DND-41 (cell line): ENCODE measurements at regions not wholly inside any gene's neighbourhood (a gene's known extent, or its start where the extent isn't known, plus 50 kb on each side); places are given as distances from the start of the nearest gene placed in this dataset.

Source experiments
- ATAC-seq: fragments of 200-7000 bp; cut with Tn5 transposase; 3 replicates; pipeline ENCODE4 v1.9.1; 2021; ENCODE audit warnings: low read depth; ENCODE audit not compliant: insufficient read depth
- DNase-seq: peaks from one replicate; pipeline ENCODE4 v3.0.0-alpha.2; 2020
- H2AFZ ChIP-seq: 2 replicates; pipeline ENCODE4 v1.6.0; 2012; ENCODE audit warnings: low read depth, low read length
- H3K27ac ChIP-seq: 2 replicates; pipeline ENCODE4 v1.5.1; 2012; ENCODE audit warnings: low read length, inconsistent platforms
- H3K27me3 ChIP-seq: fragments of 200-600 bp; sonication (generic); 2 replicates; pipeline ENCODE4 v1.6.0; 2012; ENCODE audit warnings: low read length, mild to moderate bottlenecking, inconsistent platforms; ENCODE audit not compliant: insufficient read depth, poor library complexity
- H3K36me3 ChIP-seq: 2 replicates; pipeline ENCODE4 v1.5.1; 2012; ENCODE audit warnings: low read length, inconsistent platforms; ENCODE audit not compliant: insufficient read depth
- H3K4me1 ChIP-seq: 2 replicates; pipeline ENCODE4 v1.5.1; 2012; ENCODE audit warnings: mild to moderate bottlenecking, low read length; ENCODE audit not compliant: insufficient read depth
- H3K4me2 ChIP-seq: 2 replicates; pipeline ENCODE4 v1.6.0; 2012; ENCODE audit warnings: mild to moderate bottlenecking, moderate library complexity, low read length, inconsistent platforms; ENCODE audit not compliant: insufficient read depth
- H3K4me3 ChIP-seq, 2 experiments: fragments of 200-600 bp in 1 of 2; shearing (Covaris generic) in 1 of 2; 2 replicates each; pipeline ENCODE4 v1.5.1; 2012 to 2016; ENCODE audit warnings: inconsistent platforms in 2 of 2, low read length in 2 of 2, mild to moderate bottlenecking in 2 of 2, low read depth in 1 of 2, moderate library complexity in 1 of 2
- H3K79me2 ChIP-seq: 2 replicates; pipeline ENCODE4 v1.6.0; 2012; ENCODE audit warnings: low read length, inconsistent platforms; ENCODE audit not compliant: insufficient read depth
- H3K9ac ChIP-seq: 2 replicates; pipeline ENCODE4 v1.6.0; 2012; ENCODE audit warnings: low read depth, mild to moderate bottlenecking, inconsistent platforms, low read length, moderate library complexity
- H3K9me3 ChIP-seq: 2 replicates; pipeline ENCODE4 v1.5.1; 2012; ENCODE audit warnings: low read length, moderate library complexity, mild to moderate bottlenecking, inconsistent platforms; ENCODE audit not compliant: insufficient read depth, severe bottlenecking
- H4K20me1 ChIP-seq: 2 replicates; pipeline ENCODE4 v1.6.0; 2012; ENCODE audit warnings: low read length; ENCODE audit not compliant: insufficient read depth
- EZH2 ChIP-seq: IDR thresholded peaks from 3 replicates; pipeline ENCODE4 v1.6.1; 2012; ENCODE audit warnings: borderline replicate concordance, low read depth, mild to moderate bottlenecking, moderate library complexity, low read length, inconsistent platforms; ENCODE audit not compliant: severe bottlenecking
- TF ChIP-seq, protein P1 (sequence below): IDR thresholded peaks from 2 replicates; pipeline ENCODE4 v1.5.1; 2012; ENCODE audit warnings: borderline replicate concordance, low read length, moderate library complexity, mild to moderate bottlenecking; ENCODE audit not compliant: poor library complexity, severe bottlenecking; ENCODE audit errors: extremely low read depth

DNA sequence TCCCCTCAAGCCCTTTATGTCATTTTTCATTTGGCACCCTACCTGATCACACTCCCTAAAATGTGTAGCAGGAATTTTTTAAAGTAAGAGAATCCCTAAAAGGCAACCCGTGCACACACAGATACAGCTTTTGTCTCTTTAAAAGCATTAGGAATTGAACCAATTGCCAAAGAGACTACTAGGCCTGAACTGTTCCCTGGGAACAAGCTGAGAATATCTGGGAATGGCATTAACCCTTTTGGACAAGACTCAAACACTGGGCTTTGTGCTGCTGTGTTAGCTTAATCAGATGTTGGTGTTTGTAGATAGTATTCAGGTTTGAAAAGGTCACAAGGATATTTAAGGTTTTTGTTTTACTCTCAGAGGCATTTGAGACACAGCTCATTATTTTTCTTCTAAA, 414.4 kb upstream of the PDZRN3 start:
- H2AFZ ChIP-seq, result no peak overlapping the region
- no peak for DNase-seq
- no peaks in the 10 kb centered on the region for H3K4me1 ChIP-seq
- H3K79me2 ChIP-seq, result no peaks in the 10 kb centered on the region
- H3K27me3 ChIP-seq, result no peaks in the 10 kb centered on the region
- no peak for TF ChIP-seq EZH2
- TF ChIP-seq, protein P1, sequence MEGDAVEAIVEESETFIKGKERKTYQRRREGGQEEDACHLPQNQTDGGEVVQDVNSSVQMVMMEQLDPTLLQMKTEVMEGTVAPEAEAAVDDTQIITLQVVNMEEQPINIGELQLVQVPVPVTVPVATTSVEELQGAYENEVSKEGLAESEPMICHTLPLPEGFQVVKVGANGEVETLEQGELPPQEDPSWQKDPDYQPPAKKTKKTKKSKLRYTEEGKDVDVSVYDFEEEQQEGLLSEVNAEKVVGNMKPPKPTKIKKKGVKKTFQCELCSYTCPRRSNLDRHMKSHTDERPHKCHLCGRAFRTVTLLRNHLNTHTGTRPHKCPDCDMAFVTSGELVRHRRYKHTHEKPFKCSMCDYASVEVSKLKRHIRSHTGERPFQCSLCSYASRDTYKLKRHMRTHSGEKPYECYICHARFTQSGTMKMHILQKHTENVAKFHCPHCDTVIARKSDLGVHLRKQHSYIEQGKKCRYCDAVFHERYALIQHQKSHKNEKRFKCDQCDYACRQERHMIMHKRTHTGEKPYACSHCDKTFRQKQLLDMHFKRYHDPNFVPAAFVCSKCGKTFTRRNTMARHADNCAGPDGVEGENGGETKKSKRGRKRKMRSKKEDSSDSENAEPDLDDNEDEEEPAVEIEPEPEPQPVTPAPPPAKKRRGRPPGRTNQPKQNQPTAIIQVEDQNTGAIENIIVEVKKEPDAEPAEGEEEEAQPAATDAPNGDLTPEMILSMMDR, result no peak
- no peaks in the 10 kb centered on the region for H3K9me3 ChIP-seq
- H3K4me3 ChIP-seq, result no peak overlapping the region
- no peak overlapping the region for H3K27ac ChIP-seq
- no peak overlapping the region for H3K9ac ChIP-seq
- H3K4me2 ChIP-seq, result no peak overlapping the region
- H3K36me3 ChIP-seq, result no peaks in the 10 kb centered on the region
- no peaks in the 10 kb centered on the region for H4K20me1 ChIP-seq
- no peak for ATAC-seq

DNA sequence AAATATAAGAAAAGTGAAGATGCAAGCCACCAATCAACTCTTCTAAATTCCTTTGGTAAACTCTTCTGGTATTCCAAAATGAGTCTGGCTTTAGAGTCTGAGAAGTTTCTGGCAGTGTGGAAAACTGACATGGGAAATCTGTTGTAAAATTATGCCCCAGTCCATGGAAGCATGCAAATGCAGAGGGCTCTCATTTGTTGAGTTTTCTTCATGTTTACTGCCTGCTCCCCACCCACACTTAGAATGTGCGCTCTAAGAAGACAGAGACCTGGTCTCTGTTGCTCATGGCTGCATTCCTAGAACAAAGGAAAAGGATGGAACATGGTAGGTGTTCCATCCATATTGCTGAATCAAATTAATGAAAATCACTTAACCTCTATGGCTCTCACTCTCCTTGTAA, 411.8 kb upstream of the PDZRN3 start:
- H2AFZ ChIP-seq, result no peak overlapping the region
- no peak for ATAC-seq

DNA sequence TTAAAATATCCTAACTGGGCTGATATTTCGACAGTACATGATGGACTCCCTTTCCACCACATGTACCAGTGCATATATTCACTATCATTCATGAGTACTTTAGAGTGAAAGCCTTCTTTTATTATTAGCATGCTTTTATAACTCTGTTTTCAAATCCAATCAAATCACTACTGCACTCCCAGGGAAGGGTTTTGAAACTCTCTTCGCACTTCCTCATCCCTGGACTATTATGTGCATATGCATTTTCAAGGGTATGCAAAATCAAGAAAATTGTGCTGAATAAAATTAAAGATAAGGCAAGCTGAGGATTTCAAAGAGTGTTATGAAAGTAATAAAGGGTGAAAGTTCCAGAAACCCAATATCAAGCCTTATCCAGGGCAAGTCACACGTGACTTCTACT, 411.4 kb upstream of the PDZRN3 start:
- H3K9ac ChIP-seq, result no peak overlapping the region
- no peak overlapping the region for H3K4me3 ChIP-seq
- no peaks in the 10 kb centered on the region for H4K20me1 ChIP-seq
- H2AFZ ChIP-seq, result no peak overlapping the region
- no peak overlapping the region for H3K4me2 ChIP-seq
- TF ChIP-seq, protein P1, result no peak
- TF ChIP-seq EZH2, result no peak
- H3K79me2 ChIP-seq, result no peaks in the 10 kb centered on the region
- no peaks in the 10 kb centered on the region for H3K9me3 ChIP-seq
- no peak for DNase-seq
- H3K27ac ChIP-seq, result no peak overlapping the region
- no peaks in the 10 kb centered on the region for H3K4me1 ChIP-seq
- no peaks in the 10 kb centered on the region for H3K27me3 ChIP-seq
- no peaks in the 10 kb centered on the region for H3K36me3 ChIP-seq
- ATAC-seq, result no peak

More for the DNA sequence above, 411.8 kb upstream of the PDZRN3 start:
- Histone ChIP-seq H3K9ac (no peak overlapping the region), H3K4me3 (no peak overlapping the region), H3K79me2 (no peaks in the 10 kb centered on the region), H3K27ac (no peak overlapping the region), H3K4me1 (no peaks in the 10 kb centered on the region), H3K4me2 (no peak overlapping the region), H3K9me3 (no peaks in the 10 kb centered on the region), H3K27me3 (no peaks in the 10 kb centered on the region), H4K20me1 (no peaks in the 10 kb centered on the region), H3K36me3 (no peaks in the 10 kb centered on the region)
- DNase-seq, result no peak
- TF ChIP-seq, protein P1, result no peak
- no peak for TF ChIP-seq EZH2

DNA sequence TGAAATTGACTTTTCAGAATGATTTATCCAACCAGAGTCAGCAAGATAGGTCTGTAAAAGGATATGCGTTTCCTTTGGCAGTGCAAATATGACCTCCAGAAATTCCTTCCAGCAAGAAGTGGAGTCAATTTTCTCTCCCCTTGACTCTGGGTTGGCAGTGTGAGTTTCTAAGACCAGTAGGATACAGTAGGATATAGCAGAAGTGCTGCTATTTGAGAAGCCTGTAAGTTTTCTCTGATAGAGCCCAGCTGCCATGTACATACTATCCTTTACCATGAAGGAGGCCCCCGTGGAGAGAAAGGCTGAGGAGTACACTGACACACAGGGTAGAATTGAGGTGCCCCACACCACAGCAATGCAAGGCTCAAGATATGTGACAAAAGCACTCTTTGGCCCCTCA, 409.1 kb upstream of the PDZRN3 start:
- TF ChIP-seq, protein P1, result no peak
- TF ChIP-seq EZH2, result no peak
- Histone ChIP-seq H3K27me3 (no peaks in the 10 kb centered on the region), H3K79me2 (no peaks in the 10 kb centered on the region), H3K4me2 (no peak overlapping the region), H2AFZ (no peak overlapping the region), H3K27ac (no peak overlapping the region), H3K4me1 (no peaks in the 10 kb centered on the region), H3K9me3 (no peaks in the 10 kb centered on the region), H3K36me3 (no peaks in the 10 kb centered on the region), H3K9ac (no peak overlapping the region), H3K4me3 (no peak overlapping the region), H4K20me1 (no peaks in the 10 kb centered on the region)
- ATAC-seq (no peak), DNase-seq (no peak)
